ENCODE measurements at regions not wholly inside any gene's neighbourhood (a gene's known extent, or its start where the extent isn't known, plus 50 kb on each side); places are given as distances from the start of the nearest gene placed in this dataset.
"Not testable (repeated sequence)": the region's sequence is repeated elsewhere in the genome, so short reads cannot be mapped to it uniquely, and the experiment has no call there.

- no peak for DNase-seq (ENCODE audit: low read depth in 2 of 2, low spot score in 1 of 2)
These were observed 932.2 kb upstream of the FANCL start for GRCh38 chr2:59173325-59173724.

DNA sequence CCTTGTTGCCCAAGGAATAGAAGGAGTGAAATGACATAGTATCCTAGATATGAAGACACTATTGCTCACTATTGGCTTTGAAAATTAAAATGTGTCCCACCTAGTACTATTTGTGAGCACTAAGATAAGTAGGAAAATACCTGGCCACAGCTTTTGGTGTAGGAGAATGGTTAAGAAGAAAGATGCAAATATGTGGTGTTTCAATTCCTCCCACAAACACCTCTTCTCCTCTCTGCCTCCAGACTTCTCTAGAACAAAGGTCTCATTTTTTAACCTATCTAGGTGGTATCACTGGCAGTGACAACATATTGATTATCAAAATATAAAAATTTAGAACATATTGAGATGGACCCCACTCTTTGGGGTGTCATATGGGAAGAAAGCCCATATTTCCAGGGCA is 929.9 kb upstream of the FANCL start:
- no peak for DNase-seq (ENCODE audit: low read depth in 2 of 2, low spot score in 1 of 2)

- no peak for DNase-seq (ENCODE audit: low read depth in 2 of 2, low spot score in 1 of 2)
These were observed 927.6 kb upstream of the FANCL start for GRCh38 chr2:59168766-59169165.

- DNase-seq (ENCODE audit: low read depth in 2 of 2, low spot score in 1 of 2): no peak
These were observed 926.4 kb upstream of the FANCL start for GRCh38 chr2:59167514-59167913.

GRCh38 chr2:59157908-59158307 is 916.8 kb upstream of the FANCL start:
- DNase-seq (ENCODE audit: low read depth in 2 of 2, low spot score in 1 of 2): not testable (repeated sequence)

- no peak for DNase-seq (ENCODE audit: low read depth in 2 of 2, low spot score in 1 of 2)
These were observed 910.7 kb upstream of the FANCL start for GRCh38 chr2:59151805-59152204.

- no peak for DNase-seq (ENCODE audit: low read depth in 2 of 2, low spot score in 1 of 2)
These were observed 909.2 kb upstream of the FANCL start for GRCh38 chr2:59150217-59150849.

DNA sequence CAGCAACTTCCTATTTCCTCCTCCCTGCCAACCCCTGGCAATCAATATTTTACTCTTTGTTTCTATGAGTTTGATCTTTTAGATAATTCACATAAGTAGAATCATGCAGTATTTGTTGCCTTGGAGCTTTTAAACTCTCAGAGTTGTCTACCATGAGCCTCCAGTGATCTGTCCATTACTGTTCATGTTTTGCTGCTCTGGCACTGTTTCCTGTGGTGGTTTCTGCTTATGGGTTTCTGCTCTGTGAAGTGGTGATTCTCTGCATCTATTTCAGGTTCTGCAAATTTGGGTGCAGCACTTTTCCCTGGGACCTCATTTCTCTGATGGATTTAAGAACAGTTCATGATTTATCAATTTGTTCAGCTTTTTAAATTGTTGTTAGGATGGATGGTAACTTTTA is 908.1 kb upstream of the FANCL start:
- DNase-seq (ENCODE audit: low read depth in 2 of 2, low spot score in 1 of 2): no peak

GRCh38 chr2:59112258-59112657 is 871.1 kb upstream of the FANCL start:
- no peak for DNase-seq (ENCODE audit: low read depth in 2 of 2, low spot score in 1 of 2)

DNA sequence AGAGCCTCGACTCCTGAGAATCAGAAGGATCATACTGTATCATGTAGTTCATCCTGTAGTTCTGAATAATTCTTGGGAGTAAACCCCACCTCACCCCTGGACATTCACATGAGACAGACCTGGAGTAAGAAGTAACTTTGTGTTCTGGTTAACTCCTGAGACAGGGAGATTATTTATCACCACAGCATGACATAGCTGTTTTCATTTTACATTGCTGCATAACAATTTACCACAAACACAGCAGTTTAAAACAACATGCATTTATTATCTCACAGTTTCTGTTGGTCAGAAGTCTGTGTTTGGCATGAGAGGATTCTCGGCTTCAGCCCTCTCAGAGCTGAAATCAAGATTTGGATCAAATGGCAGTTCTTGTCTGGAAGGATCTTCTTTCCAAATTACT is 855.8 kb upstream of the FANCL start:
- DNase-seq (ENCODE audit: low read depth in 2 of 2, low spot score in 1 of 2): no peak

DNA sequence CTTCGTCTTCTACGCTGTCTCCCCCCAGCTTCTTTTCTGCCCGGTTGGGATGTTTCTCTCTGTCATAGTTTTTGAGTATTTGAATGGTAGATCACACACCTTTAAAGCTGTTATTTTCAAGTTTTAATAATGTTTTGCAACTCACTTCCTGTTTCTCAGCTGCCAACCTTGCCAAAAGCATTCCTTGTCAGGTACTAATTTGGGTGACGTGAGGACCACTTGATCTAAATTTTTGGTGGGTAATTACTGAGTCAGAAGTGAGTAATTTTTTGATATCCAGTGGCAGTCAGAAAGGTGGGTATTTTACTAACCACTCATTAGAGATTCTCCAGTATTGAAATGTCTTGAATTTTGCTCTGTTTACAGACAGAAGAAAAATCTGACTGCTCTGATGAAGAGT is 852.4 kb upstream of the FANCL start:
- DNase-seq (ENCODE audit: low read depth in 2 of 2, low spot score in 1 of 2): no peak

DNA sequence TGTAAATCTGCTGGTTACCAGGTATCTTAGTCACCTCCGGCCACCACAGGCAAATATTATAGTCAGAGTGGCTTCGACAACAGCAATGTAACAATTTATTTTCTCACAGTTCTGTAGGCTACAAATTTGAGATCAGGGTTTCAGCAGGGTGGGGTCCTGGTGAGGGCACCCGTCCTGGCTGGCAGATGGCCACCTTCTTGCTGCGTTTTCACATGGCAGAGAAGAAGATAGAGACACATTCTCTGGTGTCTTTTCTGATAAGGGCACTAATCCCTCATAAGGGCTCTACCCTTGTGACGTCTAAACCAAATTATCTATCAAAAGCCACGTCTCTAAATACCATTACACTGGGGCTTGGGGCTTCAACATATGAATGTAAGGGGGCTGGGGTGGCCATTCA is 843.2 kb upstream of the FANCL start:
- DNase-seq (ENCODE audit: low read depth in 2 of 2, low spot score in 1 of 2): no peak

DNA sequence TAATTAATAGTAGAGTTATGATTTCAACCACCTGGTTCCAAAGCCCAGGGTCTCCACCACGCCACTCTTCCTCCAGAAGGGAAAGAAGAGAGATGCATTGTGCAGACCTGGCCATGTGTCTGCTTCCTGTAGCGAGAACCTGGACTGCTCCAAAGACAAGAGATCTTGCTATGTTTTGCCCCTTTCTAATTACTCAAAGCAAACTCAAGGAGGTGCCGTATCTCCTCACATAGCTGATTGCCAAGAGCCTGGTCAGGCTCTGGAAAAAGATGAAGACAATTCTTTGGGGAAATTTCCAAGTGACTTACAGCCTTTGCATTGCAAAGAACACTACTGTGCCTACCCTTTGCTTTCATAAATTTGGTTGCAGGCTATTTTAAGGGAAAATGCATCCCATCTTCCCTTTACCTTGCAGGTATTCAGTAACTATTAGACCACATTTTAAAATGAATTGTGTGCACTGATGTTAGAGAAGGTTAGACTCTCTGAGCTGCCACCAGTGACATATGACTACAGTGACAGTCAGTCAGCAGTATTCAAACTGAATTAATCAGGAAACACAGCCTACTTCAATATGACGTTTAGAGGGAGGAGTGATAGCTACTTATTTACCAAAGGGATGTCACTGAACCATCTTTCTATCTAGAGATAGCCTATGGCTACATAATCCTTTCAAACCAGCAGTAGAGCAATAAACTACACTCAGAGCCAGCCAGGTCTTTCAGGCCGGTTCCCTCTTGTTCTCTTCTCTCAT is 842.1 kb upstream of the FANCL start:
- no peak for DNase-seq (ENCODE audit: low read depth in 2 of 2, low spot score in 1 of 2)

- DNase-seq (ENCODE audit: low read depth in 2 of 2, low spot score in 1 of 2): no peak
These were observed 841.5 kb upstream of the FANCL start for GRCh38 chr2:59082657-59083056.

DNA sequence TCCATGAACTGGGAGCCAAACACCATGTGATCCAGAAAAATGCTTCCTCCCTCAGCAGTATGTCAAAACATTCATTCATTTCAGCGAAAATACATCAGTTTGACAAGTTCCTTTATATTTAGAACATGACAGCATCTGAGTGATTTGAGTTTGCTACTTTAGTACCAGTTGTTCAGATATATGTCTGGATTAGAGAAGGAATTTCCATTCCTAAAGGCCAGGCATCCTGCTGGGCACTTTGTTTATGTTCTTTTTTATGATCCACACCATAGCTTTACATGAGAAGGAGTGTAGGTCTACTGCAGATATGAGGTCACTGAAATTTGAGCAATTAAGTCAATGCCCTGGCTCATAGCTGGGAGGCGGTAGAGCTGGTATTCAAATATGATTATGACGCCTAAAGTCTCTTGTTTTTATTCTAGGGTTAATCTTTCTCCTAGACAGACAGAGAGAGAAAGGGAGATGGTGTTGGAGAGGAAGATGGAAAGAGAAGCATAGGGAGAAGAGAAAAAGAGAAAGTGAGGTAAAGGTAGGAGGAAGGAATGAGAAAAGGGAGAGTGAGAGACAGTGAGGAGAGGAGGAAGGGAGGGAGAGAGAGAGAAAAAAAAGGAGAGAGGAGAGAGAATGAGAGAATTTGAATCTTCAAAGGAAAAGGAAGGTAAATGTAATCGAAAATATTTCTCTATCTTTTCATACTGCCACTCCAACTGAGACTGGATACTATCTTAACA is 839.5 kb upstream of the FANCL start:
- no peak for DNase-seq (ENCODE audit: low read depth in 2 of 2, low spot score in 1 of 2)

DNA sequence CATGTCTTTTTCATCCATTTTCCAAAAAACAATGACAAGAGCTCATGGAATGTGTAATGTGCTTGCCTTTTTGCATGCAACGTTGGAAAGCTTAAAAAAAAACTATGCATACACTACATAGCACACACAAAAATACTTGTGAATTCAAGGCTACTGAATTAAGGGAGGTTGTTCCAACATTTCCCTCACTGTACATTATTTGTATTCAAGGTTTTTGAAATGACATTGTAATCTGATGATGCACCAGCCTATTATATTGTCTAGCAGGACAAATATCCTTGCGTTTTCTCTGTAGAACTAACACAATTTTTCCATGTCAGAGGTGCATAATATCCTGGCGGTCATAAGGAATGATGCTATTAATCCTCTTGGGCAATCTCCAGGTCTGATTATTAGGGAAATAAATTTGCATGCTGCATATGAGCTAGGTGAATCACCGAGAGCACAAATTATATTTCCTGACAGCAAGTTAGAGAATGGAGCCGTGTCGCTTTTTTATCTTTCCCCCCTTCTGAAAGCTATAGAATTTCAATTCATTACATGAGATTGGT is 836.9 kb upstream of the FANCL start:
- no peak for DNase-seq (ENCODE audit: low read depth in 2 of 2, low spot score in 1 of 2)

- no peak for DNase-seq (ENCODE audit: low read depth in 2 of 2, low spot score in 1 of 2)
These were observed 836.1 kb upstream of the FANCL start for GRCh38 chr2:59077026-59077725.

GRCh38 chr2:59076079-59076619 is 835.0 kb upstream of the FANCL start:
- no peak for DNase-seq (ENCODE audit: low read depth in 2 of 2, low spot score in 1 of 2)

DNA sequence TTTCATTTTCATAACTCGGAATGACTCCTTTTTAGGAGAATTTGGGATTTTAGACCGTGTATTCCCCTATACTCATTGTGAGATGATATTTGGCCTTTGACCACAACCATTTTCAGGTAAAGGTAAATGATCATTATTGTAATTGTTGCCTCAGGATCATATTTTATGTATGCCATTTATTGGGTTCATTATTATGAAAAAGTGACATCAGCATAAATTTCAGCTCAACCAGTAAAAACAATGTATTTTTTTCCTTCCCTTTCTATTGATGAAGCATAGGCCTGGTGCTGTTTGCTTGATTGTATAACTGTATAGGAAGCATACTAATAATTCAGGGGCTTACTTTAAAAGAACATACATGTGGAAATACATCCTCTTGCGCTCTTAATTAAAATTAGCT is 832.9 kb upstream of the FANCL start:
- no peak for DNase-seq (ENCODE audit: low read depth in 2 of 2, low spot score in 1 of 2)

- DNase-seq (ENCODE audit: low read depth in 2 of 2, low spot score in 1 of 2): no peak
These were observed 832.2 kb upstream of the FANCL start for GRCh38 chr2:59073286-59073685.

GRCh38 chr2:59068255-59068654 is 827.1 kb upstream of the FANCL start:
- DNase-seq (ENCODE audit: low read depth in 2 of 2, low spot score in 1 of 2): no peak
